GOT3 (cell line): ENCODE measurements at regions not wholly inside any gene's neighbourhood (a gene's known extent, or its start where the extent isn't known, plus 50 kb on each side); places are given as distances from the start of the nearest gene placed in this dataset.

Source experiments
- DNase-seq: peaks from one replicate; lab custom pipeline; 2025; ENCODE audit warnings: mixed read lengths; lab: John Stamatoyannopoulos, UW

GRCh38 chr5:164597293-164597900 lies 1092.0 kb downstream of the MAT2B start:
- no peak for DNase-seq

- no peak for DNase-seq
These were observed 1094.9 kb downstream of the MAT2B start for GRCh38 chr5:164600274-164600673.

- DNase-seq: no peak
These were observed 1095.6 kb downstream of the MAT2B start for GRCh38 chr5:164600929-164601535.

GRCh38 chr5:164608507-164608906 lies 1103.1 kb downstream of the MAT2B start:
- no peak for DNase-seq

GRCh38 chr5:164610374-164610773 lies 1105.0 kb downstream of the MAT2B start:
- DNase-seq: no peak

GRCh38 chr5:164614707-164615106 lies 1109.3 kb downstream of the MAT2B start:
- DNase-seq: no peak

- no peak for DNase-seq
These were observed 1111.9 kb downstream of the MAT2B start for GRCh38 chr5:164617290-164617689.

GRCh38 chr5:164627021-164627420 lies 1121.6 kb downstream of the MAT2B start:
- DNase-seq: no peak

- DNase-seq: no peak
These were observed 1131.0 kb downstream of the MAT2B start for GRCh38 chr5:164636456-164636855.

GRCh38 chr5:164637931-164638521 lies 1132.6 kb downstream of the MAT2B start:
- DNase-seq: no peak

GRCh38 chr5:164649266-164649665 lies 1143.8 kb downstream of the MAT2B start:
- no peak for DNase-seq

GRCh38 chr5:164650427-164650826 lies 1145.0 kb downstream of the MAT2B start:
- DNase-seq: no peak

GRCh38 chr5:164651546-164652275 lies 1146.3 kb downstream of the MAT2B start:
- no peak for DNase-seq

GRCh38 chr5:164652276-164652660 lies 1146.8 kb downstream of the MAT2B start:
- no peak for DNase-seq

GRCh38 chr5:164663198-164663989 lies 1158.0 kb downstream of the MAT2B start:
- no peak for DNase-seq

GRCh38 chr5:164671640-164672039 lies 1166.2 kb downstream of the MAT2B start:
- no peak for DNase-seq

- DNase-seq: no peak
These were observed 1166.8 kb downstream of the MAT2B start for GRCh38 chr5:164672205-164672604.

GRCh38 chr5:164672931-164673694 lies 1167.7 kb downstream of the MAT2B start:
- DNase-seq: no peak

GRCh38 chr5:164679461-164679860 lies 1174.0 kb downstream of the MAT2B start:
- no peak for DNase-seq

- DNase-seq: no peak
These were observed 1174.8 kb downstream of the MAT2B start for GRCh38 chr5:164680216-164680615.

GRCh38 chr5:164680812-164681520 lies 1175.5 kb downstream of the MAT2B start:
- DNase-seq: no peak
